ENCODE measurements at regions not wholly inside any gene's neighbourhood (a gene's known extent, or its start where the extent isn't known, plus 50 kb on each side); places are given as distances from the start of the nearest gene placed in this dataset.
"Not testable (repeated sequence)": the region's sequence is repeated elsewhere in the genome, so short reads cannot be mapped to it uniquely, and the experiment has no call there.

- DNase-seq (ENCODE audit: low read depth in 3 of 3): no peak
Measured at GRCh38 chr17:77618731-77619130, 339.8 kb upstream of the TNRC6C start.

- no peak for DNase-seq (ENCODE audit: low read depth in 3 of 3)
Measured at GRCh38 chr17:77619326-77619725, 339.2 kb upstream of the TNRC6C start.

- DNase-seq (ENCODE audit: low read depth in 3 of 3): no peak
Measured at GRCh38 chr17:77619851-77620250, 338.7 kb upstream of the TNRC6C start.

GRCh38 chr17:77620282-77620681 lies 338.2 kb upstream of the TNRC6C start:
- DNase-seq (ENCODE audit: low read depth in 3 of 3): no peak

GRCh38 chr17:77622084-77622483 lies 336.4 kb upstream of the TNRC6C start:
- not testable (repeated sequence) for DNase-seq (ENCODE audit: low read depth in 3 of 3)

- DNase-seq (ENCODE audit: low read depth in 3 of 3): no peak
Measured at GRCh38 chr17:77622647-77623046, 335.9 kb upstream of the TNRC6C start.

GRCh38 chr17:77623321-77623720 lies 335.2 kb upstream of the TNRC6C start:
- DNase-seq (ENCODE audit: low read depth in 3 of 3): not testable (repeated sequence)

- no peak for DNase-seq (ENCODE audit: low read depth in 3 of 3)
Measured at GRCh38 chr17:77628035-77628434, 330.5 kb upstream of the TNRC6C start.

- not testable (repeated sequence) for DNase-seq (ENCODE audit: low read depth in 3 of 3)
Measured at GRCh38 chr17:77629284-77629683, 329.2 kb upstream of the TNRC6C start.

GRCh38 chr17:77631307-77631706 lies 327.2 kb upstream of the TNRC6C start:
- DNase-seq (ENCODE audit: low read depth in 3 of 3): no peak

- DNase-seq (ENCODE audit: low read depth in 3 of 3): no peak
Measured at GRCh38 chr17:77632619-77633018, 325.9 kb upstream of the TNRC6C start.

- peak; percentile 17 to 61 (median 35) for DNase-seq (ENCODE audit: low read depth in 3 of 3)
Measured at GRCh38 chr17:77634710-77635109, 323.8 kb upstream of the TNRC6C start.

GRCh38 chr17:77635176-77635575 lies 323.3 kb upstream of the TNRC6C start:
- DNase-seq (ENCODE audit: low read depth in 3 of 3): no peak

GRCh38 chr17:77635785-77636184 lies 322.7 kb upstream of the TNRC6C start:
- DNase-seq (ENCODE audit: low read depth in 3 of 3): not testable (repeated sequence)

GRCh38 chr17:77636835-77637817 lies 321.4 kb upstream of the TNRC6C start:
- DNase-seq (ENCODE audit: low read depth in 3 of 3): no peak

GRCh38 chr17:77637818-77638575 lies 320.5 kb upstream of the TNRC6C start:
- DNase-seq (ENCODE audit: low read depth in 3 of 3): no peak

- no peak for DNase-seq (ENCODE audit: low read depth in 3 of 3)
Measured at GRCh38 chr17:77640252-77640651, 318.3 kb upstream of the TNRC6C start.

- no peak for DNase-seq (ENCODE audit: low read depth in 3 of 3)
Measured at GRCh38 chr17:77640916-77641605, 317.4 kb upstream of the TNRC6C start.

GRCh38 chr17:77641718-77642117 lies 316.8 kb upstream of the TNRC6C start:
- no peak for DNase-seq (ENCODE audit: low read depth in 3 of 3)

- no peak for DNase-seq (ENCODE audit: low read depth in 3 of 3)
Measured at GRCh38 chr17:77644181-77645071, 314.1 kb upstream of the TNRC6C start.

Data from stimulated activated CD4-positive, alpha-beta T cell treated with anti-CD3 and anti-CD28 coated beads, TNF-alpha, amount 100 ng/mL, for 48 hours (primary cell).